ENCODE measurements at regions not wholly inside any gene's neighbourhood (a gene's known extent, or its start where the extent isn't known, plus 50 kb on each side); places are given as distances from the start of the nearest gene placed in this dataset.

DNA sequence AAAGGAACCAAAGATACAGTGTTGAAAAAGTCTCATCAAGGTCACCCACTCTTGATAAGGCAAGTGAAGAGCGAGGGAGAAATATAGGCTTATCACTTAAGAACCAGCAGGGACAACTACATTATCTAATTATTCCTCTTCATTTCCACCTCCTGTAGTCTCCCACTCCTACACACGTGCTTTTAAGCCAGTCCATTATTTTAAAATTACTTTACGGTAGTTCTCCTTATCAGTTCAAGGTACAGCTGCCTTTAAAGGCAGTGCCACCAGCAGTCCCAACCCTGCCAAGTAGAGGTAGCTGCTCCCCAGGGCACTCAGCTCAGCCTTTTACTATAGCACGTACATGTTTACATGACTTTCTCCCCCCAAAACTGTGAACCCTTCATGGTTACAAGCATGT, 161.5 kb upstream of the BLID start:
- DNase-seq (ENCODE audit: low read depth in 2 of 2), result no peak

DNA sequence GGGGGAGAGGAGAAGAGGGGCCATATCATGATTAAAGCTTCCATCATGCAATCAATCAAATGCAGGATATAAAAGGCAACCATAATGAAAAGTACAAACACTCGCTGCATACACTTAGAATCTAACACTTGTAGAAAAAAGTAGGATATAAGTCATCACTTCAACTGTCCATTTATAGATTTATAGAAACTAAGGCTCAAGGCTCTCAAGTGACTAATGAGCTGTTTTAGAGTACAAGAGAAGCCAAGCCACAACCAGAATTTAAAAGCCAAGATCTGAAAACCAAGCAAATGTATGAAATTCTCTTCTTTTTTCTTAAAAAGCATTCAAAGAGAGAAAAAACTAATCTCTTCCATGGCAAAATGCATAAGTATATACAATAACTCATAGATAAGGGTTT, 160.2 kb upstream of the BLID start:
- no peak for DNase-seq (ENCODE audit: low read depth in 2 of 2)

DNA sequence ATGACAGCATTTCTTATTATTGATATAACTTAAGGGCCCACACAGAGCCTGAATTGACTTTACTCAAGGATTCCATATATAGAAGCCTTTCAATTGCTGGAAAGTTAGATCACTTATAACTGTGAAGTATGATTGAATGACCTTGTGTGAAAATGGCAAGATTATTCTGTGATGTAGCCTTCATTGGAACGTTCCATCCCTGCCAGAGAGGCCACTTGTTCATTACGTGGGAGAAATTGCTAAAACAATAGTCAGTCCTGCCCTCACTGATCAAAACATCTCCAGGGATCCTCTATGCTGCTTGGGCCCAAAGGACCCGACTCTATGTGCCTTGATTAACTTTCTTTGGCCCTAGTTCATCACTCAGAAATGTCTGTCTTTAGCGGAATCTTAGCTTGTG, 159.5 kb upstream of the BLID start:
- no peak for DNase-seq (ENCODE audit: low read depth in 2 of 2)

DNA sequence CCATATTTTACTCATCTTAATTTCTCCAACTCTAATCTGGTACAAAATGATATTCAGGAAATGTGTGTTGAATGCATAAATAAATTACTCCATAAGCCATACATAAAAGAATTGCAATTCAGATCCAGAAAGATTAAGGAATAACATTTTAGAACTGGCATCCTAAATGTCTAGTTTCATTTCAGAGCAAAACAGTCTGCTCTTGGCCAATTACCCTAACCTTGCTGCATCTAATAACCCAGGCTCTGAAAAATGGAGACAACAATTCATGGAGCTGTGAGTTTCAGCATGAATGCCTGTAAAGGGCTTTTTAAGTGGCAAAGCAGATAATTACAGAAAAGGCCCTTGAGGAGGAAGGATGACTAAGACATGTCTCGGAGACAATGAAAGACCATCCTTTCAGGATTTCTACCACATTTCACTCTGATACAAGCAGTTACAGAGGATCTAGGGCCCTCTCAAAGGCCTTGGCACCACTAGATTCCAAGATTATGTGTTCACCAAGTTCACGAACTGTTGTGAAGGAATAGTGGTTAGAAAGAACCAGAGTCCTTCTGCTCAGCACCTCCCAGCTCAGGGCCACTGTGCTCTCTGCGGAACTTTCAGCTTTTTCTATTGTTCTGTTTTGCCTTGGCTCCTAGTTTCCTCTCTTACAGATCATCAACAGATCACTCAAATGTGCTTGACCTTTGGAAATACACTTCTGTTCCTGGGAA, 157.6 kb upstream of the BLID start:
- DNase-seq (ENCODE audit: low read depth in 2 of 2), result no peak

DNA sequence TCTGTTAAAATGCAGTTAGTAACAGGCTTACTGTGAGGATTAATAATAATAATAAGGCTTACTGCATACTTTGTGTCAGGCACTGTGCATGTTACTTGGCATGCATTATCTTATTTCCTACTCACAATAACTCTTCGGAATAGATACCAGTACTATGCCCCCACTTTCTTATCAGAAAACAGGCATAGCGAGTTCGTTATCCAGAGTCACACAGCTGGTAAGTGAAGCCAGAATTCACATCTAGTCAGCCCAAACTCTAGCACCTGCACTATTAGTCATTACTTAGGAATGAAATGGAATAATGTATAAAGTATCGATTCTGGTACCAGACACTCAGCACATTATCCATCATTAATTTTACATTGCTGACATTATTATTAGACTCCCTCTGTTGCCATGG, 155.7 kb upstream of the BLID start:
- no peak for DNase-seq (ENCODE audit: low read depth in 2 of 2)

DNA sequence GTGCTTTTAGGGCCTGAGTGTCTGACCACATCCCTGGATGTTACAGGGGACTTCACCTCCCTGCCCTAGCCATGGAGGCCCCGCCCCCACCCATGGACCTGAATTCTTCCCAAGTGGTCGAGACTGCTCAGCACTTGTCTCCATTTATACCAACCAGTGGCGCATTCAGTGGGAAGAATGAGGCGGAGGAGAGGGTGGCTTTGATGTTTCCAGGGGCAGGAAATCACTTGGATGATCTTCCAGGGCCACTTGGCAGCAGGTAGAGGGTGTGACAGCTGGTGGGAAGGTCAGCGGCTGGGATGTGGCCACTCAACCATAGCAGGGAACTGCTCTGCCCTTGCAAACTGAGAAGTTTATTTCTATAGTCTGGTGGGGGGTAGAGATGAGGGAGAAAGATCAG, 155.1 kb upstream of the BLID start:
- DNase-seq (ENCODE audit: low read depth in 2 of 2), result no peak

DNA sequence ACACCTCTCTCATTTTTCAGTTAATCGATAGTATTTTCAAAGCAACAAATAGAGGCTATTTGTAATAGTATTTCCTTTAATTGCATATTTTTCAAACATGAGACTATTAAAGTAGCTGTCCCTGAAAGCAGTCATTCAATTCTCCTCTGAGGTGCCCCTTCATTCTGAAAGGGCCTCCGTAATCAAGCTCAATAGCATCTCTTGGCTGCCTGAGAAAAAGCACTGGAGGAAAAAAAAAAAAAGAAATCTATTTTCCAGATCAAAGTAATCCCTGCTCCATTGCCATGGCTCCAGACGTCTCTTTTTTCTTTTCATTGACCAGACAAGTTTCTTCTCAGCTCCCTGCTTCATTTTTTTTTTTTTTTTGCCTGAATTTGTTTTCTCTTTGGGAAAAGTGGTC, 154.5 kb upstream of the BLID start:
- no peak for DNase-seq (ENCODE audit: low read depth in 2 of 2)

DNA sequence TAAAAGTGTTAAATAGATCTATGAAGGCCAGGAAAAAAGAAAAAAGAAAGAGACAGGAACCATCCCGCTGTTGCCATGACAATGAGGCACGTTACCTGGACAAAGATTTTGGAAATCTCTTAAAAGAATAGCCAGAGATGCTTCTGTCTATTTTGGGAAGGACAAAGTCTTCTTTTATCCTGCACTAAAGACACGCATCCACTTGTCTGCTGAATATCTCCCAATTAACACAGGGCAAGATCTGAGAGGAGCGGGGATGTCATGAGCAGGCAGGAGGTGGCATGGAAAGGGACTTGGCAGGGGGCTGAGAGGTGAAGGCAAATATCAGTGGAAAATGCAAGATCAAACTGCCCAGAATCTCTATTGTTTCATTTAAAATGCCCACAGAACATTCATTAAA, 153.8 kb upstream of the BLID start:
- DNase-seq (ENCODE audit: low read depth in 2 of 2), result no peak

DNA sequence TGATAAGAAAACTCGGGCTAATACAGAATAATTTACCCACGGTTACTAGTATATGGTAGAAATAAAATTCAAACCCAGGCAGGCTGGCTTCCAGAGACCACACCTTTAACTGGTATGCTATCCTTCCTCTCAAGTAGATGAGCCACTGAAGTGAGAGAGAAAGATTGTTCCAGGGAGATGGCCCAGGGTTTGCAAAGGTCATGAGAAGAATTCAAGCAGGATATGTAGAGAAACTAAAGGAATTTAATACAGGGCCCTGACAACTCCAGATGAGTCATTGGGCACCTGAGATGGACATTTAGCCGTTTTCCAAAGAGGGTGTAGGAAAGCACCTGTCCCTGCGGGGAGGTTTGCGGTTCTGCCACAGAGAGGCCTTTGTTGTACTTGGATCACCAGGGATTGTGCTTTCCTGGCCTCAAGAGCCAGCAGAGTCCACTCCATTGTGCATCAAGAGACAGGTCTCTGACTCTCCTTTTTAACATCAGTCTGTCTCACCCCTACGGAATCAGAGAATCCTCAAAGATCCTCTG, 152.7 kb upstream of the BLID start:
- DNase-seq (ENCODE audit: low read depth in 2 of 2), result no peak

DNA sequence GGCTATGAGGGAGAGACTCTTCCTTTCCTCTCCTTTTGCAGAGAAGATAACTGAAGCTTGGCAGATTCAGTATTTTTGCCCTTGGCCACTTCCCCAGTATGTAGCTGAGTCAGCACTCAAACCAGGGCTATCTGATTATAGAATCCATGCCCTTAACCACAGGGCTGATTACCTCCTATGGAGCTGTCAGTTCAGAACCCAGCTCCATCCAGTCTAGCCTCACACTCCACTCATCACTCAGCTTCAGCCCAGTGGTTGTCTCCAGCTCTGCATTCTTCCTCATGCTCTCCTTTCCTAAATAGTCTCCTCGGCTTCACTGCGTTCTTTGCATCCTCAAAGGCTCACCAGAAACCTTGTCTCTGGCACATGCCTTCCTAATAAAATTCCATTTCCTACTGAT, 151.6 kb upstream of the BLID start:
- no peak for DNase-seq (ENCODE audit: low read depth in 2 of 2)

DNA sequence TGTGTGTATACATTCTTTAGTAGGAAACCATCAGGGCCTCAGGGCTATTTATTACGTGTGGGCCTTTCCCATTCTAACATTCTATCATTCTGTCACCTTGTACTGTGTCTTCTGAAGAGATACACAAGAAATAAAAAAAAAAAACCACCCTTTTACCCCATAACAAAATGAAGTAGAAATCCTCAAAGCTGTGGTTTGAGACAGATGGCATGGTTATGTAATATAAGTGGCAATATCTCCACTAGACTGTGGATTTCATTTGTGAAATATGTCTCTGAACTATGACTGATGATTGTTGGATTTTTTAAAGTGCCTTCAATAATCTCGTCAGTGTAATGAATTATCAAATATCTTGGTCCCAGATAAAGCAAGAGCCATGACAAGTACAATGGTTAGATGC, 150.0 kb upstream of the BLID start:
- DNase-seq (ENCODE audit: low read depth in 2 of 2), result no peak

DNA sequence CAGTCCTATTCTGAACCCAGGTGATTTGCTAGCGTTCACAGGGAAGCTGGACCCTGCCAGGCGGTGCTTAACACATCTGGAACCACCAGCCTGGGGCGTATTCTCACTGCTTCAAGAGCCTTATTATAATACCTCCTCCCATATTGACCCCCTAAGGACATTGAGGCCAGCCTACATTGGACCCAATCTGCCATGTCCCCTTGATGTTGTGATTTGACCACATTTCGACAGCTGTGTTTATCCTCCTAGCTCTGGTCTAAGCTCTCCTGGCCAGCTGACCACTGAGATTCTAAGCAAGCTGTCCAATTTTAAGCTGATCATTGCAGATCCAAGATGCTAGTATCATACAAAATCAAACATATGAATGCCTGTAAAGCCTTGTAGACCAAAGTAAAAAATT, 148.1 kb upstream of the BLID start:
- no peak for DNase-seq (ENCODE audit: low read depth in 2 of 2)

DNA sequence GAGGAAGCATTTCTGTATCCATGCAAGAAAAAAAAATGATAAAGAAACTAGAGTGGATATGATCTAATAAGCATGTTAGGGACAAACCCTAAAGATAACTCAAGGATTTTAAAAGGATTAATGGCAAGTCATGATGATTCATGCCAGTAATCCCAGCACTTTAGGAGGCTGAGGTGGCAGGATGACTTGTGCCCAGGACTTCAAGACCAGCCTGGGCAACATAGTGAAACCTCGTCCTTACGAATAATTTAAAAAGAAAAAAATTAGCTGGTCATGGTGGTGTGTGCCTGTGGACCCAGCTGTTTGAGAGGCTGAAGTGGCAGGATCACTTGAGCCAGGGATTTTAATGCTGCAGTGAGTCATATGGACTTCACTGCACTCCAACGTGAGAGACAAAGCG, 145.5 kb upstream of the BLID start:
- no peak for DNase-seq (ENCODE audit: low read depth in 2 of 2)

DNA sequence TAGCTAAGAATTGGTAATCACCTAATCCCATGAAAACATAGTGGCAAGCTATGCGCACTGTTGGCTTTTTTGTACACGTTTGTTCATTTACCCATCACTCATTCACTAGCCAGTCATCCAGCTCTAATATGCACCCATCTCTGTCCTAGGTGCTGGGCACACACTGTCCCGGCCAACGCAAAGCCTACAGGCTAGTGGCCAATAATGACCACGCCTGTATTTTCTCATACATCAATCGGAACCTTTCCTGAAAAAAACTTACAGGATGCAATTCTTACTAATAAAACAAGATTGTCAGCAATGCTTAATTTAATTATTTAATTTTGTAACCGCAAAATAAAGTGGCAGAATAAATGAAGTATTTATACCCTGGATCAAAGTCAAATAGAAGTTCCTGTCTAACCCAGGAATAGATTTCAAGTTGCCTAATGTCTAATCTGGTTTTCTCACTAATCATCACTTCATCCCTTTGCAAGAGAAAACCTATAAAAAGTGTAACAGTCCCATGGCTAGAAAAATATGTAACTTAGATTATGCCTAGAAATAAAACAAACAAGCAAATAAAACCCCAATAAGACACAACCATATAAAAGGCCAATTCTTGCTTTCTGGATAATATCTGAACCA, 143.3 kb upstream of the BLID start:
- no peak for DNase-seq (ENCODE audit: low read depth in 2 of 2)

DNA sequence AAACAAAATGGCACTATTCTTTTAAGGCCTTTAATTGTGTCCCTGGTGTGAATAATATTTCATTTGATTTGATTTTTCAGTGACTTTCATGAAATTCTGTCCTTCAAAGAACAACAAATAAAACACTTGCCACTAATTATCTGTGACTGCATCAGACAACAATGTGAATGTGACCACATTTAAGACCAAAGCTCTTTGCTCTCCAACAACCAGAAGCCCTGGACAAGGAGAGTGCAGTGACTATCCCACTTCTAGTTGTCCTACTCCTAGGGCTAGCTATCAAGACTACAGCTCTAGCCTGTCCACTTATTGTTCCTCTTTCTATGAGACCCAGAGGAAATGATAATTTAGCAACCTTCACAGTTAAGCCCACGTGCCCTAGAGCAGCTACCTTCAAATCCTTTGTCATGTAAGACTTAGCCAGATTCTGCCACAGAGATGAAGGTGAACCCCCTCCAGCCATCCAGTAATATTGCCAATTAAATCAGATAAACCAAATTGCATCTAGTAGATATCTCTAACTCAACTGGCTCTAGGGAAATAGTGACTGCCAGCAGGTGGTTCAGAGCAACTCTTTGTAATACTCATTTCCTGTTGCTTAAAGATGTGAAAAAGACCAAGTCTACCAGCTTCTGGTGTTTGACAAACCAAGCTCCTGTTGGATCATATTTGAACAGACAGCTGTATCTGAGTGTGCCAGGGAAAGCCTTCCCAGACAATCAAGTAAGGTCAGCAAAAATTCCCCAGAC, 142.6 kb upstream of the BLID start:
- no peak for DNase-seq (ENCODE audit: low read depth in 2 of 2)

DNA sequence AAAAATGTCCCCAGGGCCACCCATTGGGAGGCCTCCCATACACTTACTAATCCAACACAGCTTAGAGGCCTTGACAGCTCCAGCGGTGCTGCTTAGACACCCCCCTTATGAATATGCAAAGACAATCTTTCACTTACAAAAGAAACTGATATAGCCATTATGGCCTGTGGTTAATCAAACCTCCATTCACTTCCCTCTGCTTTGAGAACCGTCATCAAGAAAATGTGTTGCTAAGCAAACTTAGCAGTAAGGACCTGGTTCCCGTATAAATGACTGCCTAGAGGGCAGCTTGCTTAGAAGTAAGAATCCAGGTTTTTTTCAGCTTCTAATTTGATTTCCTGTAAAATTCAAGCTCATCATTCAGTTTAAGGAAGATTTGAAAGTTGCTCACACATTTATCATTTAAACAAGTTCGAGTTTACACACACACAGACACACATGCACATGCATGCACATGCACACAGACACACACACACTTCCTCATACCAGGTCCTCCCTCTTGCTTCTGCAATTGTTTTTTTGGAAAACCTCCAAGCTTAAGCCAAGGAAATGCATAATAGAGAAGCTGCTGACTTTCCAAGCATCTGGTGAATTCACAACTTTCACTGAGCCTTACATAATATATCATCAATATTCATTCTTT, 137.7 kb upstream of the BLID start:
- no peak for DNase-seq (ENCODE audit: low read depth in 2 of 2)

DNA sequence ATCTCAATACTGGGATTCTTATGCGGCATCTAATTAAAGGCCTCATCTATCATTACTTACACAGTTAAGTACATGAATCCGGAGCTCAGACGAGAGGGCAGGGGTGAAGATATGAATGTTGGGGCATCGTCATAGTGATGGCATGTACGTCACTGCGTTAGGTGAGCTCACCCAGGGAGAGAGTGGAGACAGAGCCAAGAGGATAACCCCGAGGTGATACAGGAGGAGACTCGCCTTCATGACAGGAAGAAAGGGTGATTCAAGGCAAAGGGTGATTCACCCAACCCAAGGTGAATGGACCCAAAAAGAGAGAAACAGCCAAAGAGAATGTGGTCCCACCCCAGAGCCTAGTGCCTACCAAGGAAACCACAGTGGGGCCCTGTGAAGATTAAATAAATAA, 132.9 kb upstream of the BLID start:
- DNase-seq (ENCODE audit: low read depth in 2 of 2), result no peak

DNA sequence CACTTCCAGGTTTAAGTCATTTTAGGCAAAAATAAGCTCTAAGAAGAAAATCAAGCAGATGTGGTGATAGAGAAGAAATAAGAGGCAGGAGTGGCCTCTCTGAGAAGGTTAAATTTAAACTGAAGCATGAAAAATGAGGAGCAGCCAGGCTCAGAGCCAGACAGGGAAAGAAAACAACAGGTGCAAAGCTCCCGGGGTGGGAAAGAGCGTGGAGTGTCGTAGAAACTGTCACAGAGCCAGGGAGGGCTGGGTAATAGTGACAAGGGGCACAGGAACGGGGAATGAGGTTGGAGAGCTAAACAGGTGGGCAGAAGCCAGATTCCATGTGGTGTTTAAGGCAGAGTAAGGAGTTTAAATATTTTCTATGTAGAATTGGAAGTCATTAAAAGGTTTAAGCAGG, 132.1 kb upstream of the BLID start:
- DNase-seq (ENCODE audit: low read depth in 2 of 2), result no peak

DNA sequence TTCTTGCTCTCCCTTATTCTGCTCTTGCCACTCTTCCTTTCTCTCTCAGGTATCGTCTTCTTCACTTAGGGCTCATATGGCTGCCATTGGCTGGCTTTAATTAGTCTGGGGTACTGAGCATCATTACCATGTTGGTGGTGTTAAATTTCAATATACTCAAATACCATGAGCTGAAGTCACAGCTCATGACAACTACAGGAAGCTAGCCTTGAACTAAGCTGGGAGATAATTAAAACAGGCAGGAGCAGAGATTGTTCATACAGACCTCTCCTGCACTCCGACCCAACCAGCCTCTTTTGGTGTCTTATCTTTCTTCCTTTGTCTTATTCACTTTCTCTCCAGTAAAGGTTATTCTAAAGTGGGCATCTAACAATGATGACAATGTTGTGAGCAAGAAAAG, 130.9 kb upstream of the BLID start:
- no peak for DNase-seq (ENCODE audit: low read depth in 2 of 2)

DNA sequence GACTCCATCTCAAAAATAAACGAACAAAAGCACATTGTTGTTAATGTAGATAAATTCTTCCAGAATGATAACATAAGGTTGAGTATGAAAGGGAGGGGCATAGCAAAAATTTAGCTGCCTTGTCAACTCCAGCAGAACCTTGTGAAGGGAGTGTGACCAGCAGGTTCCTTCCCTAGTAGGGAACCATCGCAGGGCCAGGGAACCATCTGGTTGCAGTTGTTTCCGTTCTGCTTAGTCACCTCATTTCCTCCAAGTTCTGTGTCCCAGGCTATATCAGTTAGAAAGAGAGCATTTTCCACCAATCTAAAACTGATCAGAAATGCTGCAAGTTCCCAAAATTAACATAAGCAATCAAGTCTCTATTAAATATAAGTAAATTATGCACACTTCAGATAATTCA, 126.7 kb upstream of the BLID start:
- no peak for DNase-seq (ENCODE audit: low read depth in 2 of 2)

DNA sequence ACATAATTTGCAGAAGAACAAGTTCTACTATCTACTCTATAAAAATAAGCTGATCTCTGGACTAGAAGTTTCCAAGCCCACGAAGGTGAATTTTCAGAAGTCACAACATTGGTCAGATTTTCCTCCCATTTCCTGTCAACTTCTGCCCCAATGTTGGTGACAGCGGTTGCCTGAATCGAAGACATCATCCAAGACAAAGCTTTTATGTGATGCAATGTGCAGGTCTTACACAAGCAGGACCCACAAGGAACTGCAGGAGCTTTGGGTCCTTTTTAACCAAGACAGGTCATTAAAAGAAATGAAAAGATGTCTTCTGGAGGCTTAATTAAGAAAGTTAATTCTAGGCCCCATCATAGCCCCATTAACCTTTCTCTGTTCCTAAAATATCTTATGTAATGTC, 125.6 kb upstream of the BLID start:
- DNase-seq (ENCODE audit: low read depth in 2 of 2), result no peak

DNA sequence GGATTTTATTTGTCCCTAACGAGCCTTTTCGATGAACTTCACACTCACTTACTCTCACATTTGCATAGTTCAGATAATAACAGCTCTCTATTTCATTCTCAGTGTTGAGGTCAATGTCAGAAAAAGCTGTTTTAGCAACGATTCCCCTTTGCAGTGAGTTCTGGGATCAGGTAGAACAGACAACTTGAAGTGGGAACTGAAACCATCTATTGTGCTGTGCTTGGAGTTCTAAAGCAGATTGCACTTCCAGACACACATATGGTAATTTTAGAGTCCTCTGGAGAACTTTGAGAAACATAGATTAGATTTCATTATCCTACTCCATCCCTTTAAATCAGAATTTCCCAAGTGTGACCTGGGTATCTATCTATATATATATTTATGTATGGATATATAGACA, 124.6 kb upstream of the BLID start:
- no peak for DNase-seq (ENCODE audit: low read depth in 2 of 2)

DNA sequence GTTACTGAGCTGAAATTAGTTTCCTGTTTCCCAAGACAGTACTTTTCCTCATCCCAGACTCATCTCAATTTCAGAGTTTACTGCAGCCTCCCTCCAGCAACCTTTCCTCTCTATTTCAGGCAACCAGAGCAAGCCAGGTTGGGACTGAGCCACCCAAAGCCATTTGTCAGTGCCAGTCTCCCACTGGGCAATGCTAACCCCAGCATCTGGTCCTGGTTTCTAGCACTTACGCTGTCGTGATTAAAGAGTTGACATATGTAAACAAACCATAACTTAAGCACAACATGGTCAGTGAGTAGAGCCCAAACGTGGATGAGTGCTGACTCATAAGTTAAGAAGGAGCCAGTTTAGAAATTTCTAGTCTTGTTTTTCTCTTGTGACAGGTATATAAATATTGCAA, 119.6 kb upstream of the BLID start:
- no peak for DNase-seq (ENCODE audit: low read depth in 2 of 2)

Measured in stimulated activated CD4-positive, alpha-beta T cell treated with anti-CD3 and anti-CD28 coated beads, Interleukin-12 subunit alpha, Interleukin-12 subunit beta, amount 100 ng/mL, for 24 hours (primary cell).